ENCODE measurements at regions not wholly inside any gene's neighbourhood (a gene's known extent, or its start where the extent isn't known, plus 50 kb on each side); places are given as distances from the start of the nearest gene placed in this dataset.
"Not testable (repeated sequence)": the region's sequence is repeated elsewhere in the genome, so short reads cannot be mapped to it uniquely, and the experiment has no call there.

DNA sequence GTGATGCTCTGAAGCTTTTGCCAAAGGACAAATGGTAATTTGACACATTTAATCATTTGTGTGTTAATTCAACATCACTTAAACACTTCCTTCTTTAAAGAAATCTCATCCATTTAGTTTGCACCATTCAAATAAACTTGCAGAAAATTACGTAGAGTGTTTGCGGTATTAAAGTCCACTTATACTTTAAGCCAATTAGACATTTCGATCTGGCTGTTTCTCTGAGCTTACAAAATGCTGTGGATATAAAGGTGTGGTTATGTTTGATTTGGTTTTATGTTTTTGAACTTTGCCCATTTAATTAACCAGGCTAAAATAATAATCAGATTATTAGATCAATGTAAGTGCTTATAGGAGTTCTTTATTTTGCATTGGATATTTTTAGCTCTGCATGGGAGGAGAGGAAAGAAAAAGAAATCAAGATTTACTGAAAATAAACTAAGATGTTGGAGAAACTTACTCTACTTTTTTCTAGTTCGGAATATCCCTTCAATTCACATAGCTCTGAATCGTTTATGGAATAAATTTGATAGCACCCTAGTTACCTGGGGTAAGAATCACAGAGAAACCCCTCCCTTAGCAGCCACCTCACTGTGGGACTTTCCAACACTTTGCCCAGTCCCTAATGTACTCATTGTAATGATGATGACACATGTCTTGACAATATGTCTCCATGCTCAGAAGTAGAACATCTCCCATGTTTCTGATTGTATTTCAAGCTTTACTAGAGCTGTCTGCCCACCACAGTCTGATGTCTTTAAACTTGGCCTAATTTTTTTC, 268.0 kb downstream of the BTG1 start:
- TF ChIP-seq, protein P1, sequence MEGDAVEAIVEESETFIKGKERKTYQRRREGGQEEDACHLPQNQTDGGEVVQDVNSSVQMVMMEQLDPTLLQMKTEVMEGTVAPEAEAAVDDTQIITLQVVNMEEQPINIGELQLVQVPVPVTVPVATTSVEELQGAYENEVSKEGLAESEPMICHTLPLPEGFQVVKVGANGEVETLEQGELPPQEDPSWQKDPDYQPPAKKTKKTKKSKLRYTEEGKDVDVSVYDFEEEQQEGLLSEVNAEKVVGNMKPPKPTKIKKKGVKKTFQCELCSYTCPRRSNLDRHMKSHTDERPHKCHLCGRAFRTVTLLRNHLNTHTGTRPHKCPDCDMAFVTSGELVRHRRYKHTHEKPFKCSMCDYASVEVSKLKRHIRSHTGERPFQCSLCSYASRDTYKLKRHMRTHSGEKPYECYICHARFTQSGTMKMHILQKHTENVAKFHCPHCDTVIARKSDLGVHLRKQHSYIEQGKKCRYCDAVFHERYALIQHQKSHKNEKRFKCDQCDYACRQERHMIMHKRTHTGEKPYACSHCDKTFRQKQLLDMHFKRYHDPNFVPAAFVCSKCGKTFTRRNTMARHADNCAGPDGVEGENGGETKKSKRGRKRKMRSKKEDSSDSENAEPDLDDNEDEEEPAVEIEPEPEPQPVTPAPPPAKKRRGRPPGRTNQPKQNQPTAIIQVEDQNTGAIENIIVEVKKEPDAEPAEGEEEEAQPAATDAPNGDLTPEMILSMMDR (IDR thresholded peaks at IDR 0.05), result no peak
- H3K4me1 Mint-ChIP-seq (ENCODE audit: low read depth), result peaks cover 13% of the 10 kb centered on the region
- DNase-seq (ENCODE audit: low spot score), result no peak
- H3K9me3 Mint-ChIP-seq (ENCODE audit: low read depth), result no peaks in the 10 kb centered on the region
- H3K27me3 Mint-ChIP-seq (ENCODE audit: low read depth), result no peaks in the 10 kb centered on the region
- no peak overlapping the region for H3K4me3 Mint-ChIP-seq (ENCODE audit: unreplicated experiment)
- H3K27ac Mint-ChIP-seq (ENCODE audit: unreplicated experiment), result no peak overlapping the region
- H3K36me3 Mint-ChIP-seq (ENCODE audit: low read depth), result no peaks in the 10 kb centered on the region

- Mint-ChIP-seq H3K9me3 (ENCODE audit: low read depth) (no peaks in the 10 kb centered on the region), H3K4me3 (ENCODE audit: unreplicated experiment) (no peak overlapping the region), H3K36me3 (ENCODE audit: low read depth) (no peaks in the 10 kb centered on the region), H3K27me3 (ENCODE audit: low read depth) (no peaks in the 10 kb centered on the region), H3K4me1 (ENCODE audit: low read depth) (peaks cover 13% of the 10 kb centered on the region), H3K27ac (ENCODE audit: unreplicated experiment) (no peak overlapping the region)
- DNase-seq (ENCODE audit: low spot score), result no peak
- TF ChIP-seq, protein P1 (IDR thresholded peaks at IDR 0.05), result no peak
Observed at GRCh38 chr12:91877022-91877421, 268.6 kb downstream of the BTG1 start.

DNA sequence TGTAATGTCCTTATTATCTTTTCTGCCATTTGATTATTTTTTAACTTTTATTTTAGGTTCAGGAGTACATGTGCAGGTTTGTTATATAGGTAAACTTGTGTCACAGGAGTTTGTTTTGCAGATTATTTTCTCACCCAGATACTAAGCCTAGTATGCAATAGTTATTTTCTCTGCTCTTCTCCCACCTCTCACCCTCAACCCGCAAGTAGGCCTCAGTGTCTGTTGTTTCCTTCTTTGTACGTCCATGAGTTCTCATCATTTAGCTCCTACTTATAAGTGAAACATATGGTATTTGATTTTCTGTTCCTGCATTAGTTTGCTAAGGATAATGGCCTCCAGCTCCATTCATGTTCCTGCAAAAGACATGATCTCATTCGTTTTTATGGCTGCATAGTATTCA, 270.0 kb downstream of the BTG1 start:
- not testable (repeated sequence) for H3K27me3 Mint-ChIP-seq (ENCODE audit: low read depth); H3K27ac Mint-ChIP-seq (ENCODE audit: unreplicated experiment); H3K36me3 Mint-ChIP-seq (ENCODE audit: low read depth); H3K4me3 Mint-ChIP-seq (ENCODE audit: unreplicated experiment); H3K9me3 Mint-ChIP-seq (ENCODE audit: low read depth); DNase-seq (ENCODE audit: low spot score)
- peaks cover 13% of the 10 kb centered on the region for H3K4me1 Mint-ChIP-seq (ENCODE audit: low read depth)

GRCh38 chr12:91874086-91874865, 271.4 kb downstream of the BTG1 start:
- Mint-ChIP-seq H3K4me1 (ENCODE audit: low read depth) (peaks cover 13% of the 10 kb centered on the region), H3K4me3 (ENCODE audit: unreplicated experiment) (no peak overlapping the region), H3K27me3 (ENCODE audit: low read depth) (no peaks in the 10 kb centered on the region), H3K9me3 (ENCODE audit: low read depth) (no peaks in the 10 kb centered on the region), H3K27ac (ENCODE audit: unreplicated experiment) (no peak overlapping the region), H3K36me3 (ENCODE audit: low read depth) (no peaks in the 10 kb centered on the region)
- TF ChIP-seq, protein P1 (IDR thresholded peaks at IDR 0.05), result no peak
- DNase-seq (ENCODE audit: low spot score), result no peak

- H3K27me3 Mint-ChIP-seq (ENCODE audit: low read depth), result no peaks in the 10 kb centered on the region
- no peaks in the 10 kb centered on the region for H3K9me3 Mint-ChIP-seq (ENCODE audit: low read depth)
- no peak overlapping the region for H3K27ac Mint-ChIP-seq (ENCODE audit: unreplicated experiment)
- peaks cover 13% of the 10 kb centered on the region for H3K4me1 Mint-ChIP-seq (ENCODE audit: low read depth)
- TF ChIP-seq, protein P1 (IDR thresholded peaks at IDR 0.05), result no peak
- no peaks in the 10 kb centered on the region for H3K36me3 Mint-ChIP-seq (ENCODE audit: low read depth)
- DNase-seq (ENCODE audit: low spot score), result no peak
- no peak overlapping the region for H3K4me3 Mint-ChIP-seq (ENCODE audit: unreplicated experiment)
Observed at GRCh38 chr12:91871751-91872150, 273.9 kb downstream of the BTG1 start.
